Mesodermal cell (in vitro differentiated cells): ENCODE measurements at regions not wholly inside any gene's neighbourhood (a gene's known extent, or its start where the extent isn't known, plus 50 kb on each side); places are given as distances from the start of the nearest gene placed in this dataset.

ENCODE experiments used
- H3K27ac ChIP-seq: 2 replicates; pipeline ENCODE4 v1.7.0; 2013; ENCODE audit warnings: mild to moderate bottlenecking, low read depth, low read length, moderate library complexity; ENCODE audit not compliant: severe bottlenecking
- H3K36me3 ChIP-seq: 2 replicates; pipeline ENCODE4 v1.7.1; 2013; ENCODE audit warnings: mild to moderate bottlenecking, low read length, moderate library complexity; ENCODE audit not compliant: control insufficient read depth, insufficient read depth
- H3K4me1 ChIP-seq: one replicate; pipeline ENCODE4 v1.7.1; 2013; ENCODE audit warnings: mild to moderate bottlenecking, low read length; ENCODE audit not compliant: insufficient read depth, control insufficient read depth, poor library complexity, severe bottlenecking
- H3K4me3 ChIP-seq: 2 replicates; pipeline ENCODE4 v1.7.0; 2013; ENCODE audit warnings: low read length, control low read depth, mild to moderate bottlenecking; ENCODE audit not compliant: insufficient read depth, poor library complexity, severe bottlenecking; ENCODE audit errors: extremely low read depth
- H3K9me3 ChIP-seq: 2 replicates; pipeline ENCODE4 v1.7.1; 2013; ENCODE audit warnings: mild to moderate bottlenecking, low read length, moderate library complexity; ENCODE audit not compliant: control insufficient read depth
- WGBS, 2 experiments: methylation state at CpG; one replicate each; pipeline ENCODE4 v1.1.5; 2013; ENCODE audit warnings: missing lambda C conversion rate in 2 of 2; ENCODE audit not compliant: insufficient coverage in 2 of 2; 5-methylcytosine and 5-hydroxymethylcytosine counted together

DNA sequence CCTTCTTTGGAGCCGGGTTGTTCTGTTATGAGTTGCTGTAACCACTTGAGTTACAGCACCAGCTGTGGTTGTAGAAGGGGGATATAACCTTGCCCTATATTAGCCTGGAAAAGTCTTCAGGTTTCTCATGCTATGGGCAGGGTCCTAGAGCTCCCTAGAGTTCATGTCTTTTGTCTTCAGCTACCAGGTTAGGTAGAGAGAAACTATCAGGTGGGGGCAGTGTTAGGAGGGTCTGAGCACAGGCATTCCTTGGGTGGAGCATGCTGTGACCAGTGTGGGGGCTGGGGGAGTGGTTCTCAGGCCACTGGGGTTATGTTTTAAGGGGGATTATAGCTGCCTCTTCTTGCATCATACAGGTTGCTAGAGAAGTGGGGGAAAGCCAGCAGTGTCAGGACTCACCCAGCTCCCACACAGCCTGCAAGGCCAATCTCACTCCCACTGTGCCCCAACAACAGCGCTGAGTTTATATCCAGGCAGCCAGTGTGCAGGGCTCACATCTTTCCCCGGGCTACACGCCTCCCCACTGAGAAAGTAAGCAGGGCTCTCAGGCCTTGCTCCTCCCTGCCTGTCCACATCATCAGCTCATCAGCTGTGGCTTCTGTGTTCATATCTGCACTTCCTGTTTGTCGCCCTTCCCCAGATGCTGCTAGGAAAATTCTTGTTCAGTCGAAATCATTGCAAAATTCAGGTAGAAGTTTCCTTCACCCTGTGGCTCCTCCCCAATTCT is 133.8 kb upstream of the NRXN1 start:
- Histone ChIP-seq H3K9me3 (no peaks in the 10 kb centered on the region), H3K27ac (no peak overlapping the region), H3K4me1 (no peaks in the 10 kb centered on the region), H3K36me3 (no peaks in the 10 kb centered on the region), H3K4me3 (no peak overlapping the region)
- 88 to 91% methylated on average over 5 of the region's 6 CpGs for WGBS, 2 experiments

DNA sequence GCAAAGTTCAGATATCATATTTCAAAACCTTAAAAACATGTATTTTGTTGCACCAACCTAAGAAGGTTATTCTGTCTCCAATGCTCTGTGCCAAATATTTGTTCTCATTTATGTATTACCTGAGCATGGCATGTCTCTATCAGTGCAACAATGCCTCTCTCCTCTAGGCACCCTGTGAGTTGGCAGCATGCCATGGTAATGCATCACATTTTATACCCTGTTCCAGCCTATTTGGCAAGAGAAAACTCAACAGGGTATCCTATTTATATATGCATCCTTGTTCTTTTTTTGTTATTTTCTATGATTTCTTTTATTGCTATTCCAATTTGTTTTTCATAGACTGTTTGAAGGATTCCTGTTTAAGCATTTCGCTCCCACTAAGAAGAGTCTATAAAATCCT is 126.3 kb upstream of the NRXN1 start:
- no peaks in the 10 kb centered on the region for H3K9me3 ChIP-seq

GRCh38 chr2:51153236-51153635 is 121.3 kb upstream of the NRXN1 start:
- H3K27ac ChIP-seq = no peak overlapping the region
- no peaks in the 10 kb centered on the region for H3K36me3 ChIP-seq
- H3K9me3 ChIP-seq = peaks cover 4% of the 10 kb centered on the region
- no peaks in the 10 kb centered on the region for H3K4me1 ChIP-seq
- no peak overlapping the region for H3K4me3 ChIP-seq

More for the DNA sequence above, 126.3 kb upstream of the NRXN1 start:
- no peaks in the 10 kb centered on the region for H3K36me3 ChIP-seq
- H3K4me3 ChIP-seq = no peak overlapping the region
- no peaks in the 10 kb centered on the region for H3K4me1 ChIP-seq
- no peak overlapping the region for H3K27ac ChIP-seq
- no CpG with 5 or more reads among the region's 1 CpG for WGBS, 2 experiments

GRCh38 chr2:51151490-51152140 is 119.7 kb upstream of the NRXN1 start:
- no peak overlapping the region for H3K4me3 ChIP-seq
- no peak overlapping the region for H3K27ac ChIP-seq

GRCh38 chr2:51149725-51150124 is 117.8 kb upstream of the NRXN1 start:
- Histone ChIP-seq H3K9me3 (peaks cover 4% of the 10 kb centered on the region), H3K4me1 (no peaks in the 10 kb centered on the region), H3K4me3 (no peak overlapping the region), H3K36me3 (no peaks in the 10 kb centered on the region), H3K27ac (no peak overlapping the region)
- WGBS, 2 experiments = no CpG with 5 or more reads among the region's 2 CpGs

More at GRCh38 chr2:51151490-51152140, 119.7 kb upstream of the NRXN1 start:
- H3K9me3 ChIP-seq = peaks cover 4% of the 10 kb centered on the region
- WGBS, 2 experiments = 91 to 94% methylated on average over 13 to 23 of the region's 30 CpGs
- no peaks in the 10 kb centered on the region for H3K4me1 ChIP-seq
- no peaks in the 10 kb centered on the region for H3K36me3 ChIP-seq

DNA sequence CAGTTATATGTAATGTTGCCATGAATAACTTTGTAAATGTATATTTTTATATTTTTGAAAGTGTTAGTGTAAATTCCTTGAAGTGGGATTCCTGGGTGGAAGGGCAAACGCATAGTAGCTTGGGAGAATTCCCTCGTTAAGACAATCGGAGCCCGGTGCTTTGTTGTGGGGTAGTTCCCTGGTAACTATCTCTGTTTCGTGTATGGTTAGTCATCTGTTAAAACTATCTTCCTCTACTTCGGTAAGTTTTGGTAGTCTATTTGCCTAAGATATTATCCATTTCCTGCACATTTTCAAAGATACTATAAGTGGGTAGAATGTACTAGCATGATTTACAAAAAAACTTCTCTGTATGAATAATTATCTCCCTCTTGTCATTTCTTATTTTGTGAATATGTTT is 113.8 kb upstream of the NRXN1 start:
- H3K9me3 ChIP-seq = no peaks in the 10 kb centered on the region
- H3K4me3 ChIP-seq = no peak overlapping the region
- H3K4me1 ChIP-seq = no peaks in the 10 kb centered on the region
- no peaks in the 10 kb centered on the region for H3K36me3 ChIP-seq
- no peak overlapping the region for H3K27ac ChIP-seq
- 86% methylated on average over 1 of the region's 6 CpGs; no CpG with 5 or more reads in 1 of the 2 experiments for WGBS, 2 experiments

DNA sequence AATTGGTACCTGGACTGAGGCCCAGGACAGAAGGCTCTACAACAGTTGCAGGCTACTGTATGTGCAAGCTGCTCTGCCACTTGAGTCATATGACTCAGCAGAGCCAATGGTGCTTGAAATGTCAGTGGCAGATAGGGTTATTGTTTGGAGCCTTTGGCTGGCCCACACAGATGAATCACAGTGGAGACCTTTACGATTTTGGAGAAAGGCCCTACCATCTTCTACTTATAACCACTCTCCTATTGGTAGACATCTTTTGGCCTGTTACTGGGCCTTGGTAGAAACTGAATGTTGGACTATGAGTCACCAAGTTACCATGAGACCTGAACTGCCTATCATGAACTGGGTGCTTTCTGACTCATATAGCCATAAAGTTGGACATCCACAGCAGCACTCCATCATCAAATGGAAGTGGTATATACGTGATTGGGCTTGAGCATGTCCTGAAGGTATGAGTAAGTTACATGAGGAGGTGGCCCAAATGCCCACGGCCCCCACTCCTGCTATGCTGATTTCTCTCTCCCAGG is 88.9 kb upstream of the NRXN1 start:
- Histone ChIP-seq H3K4me1 (no peaks in the 10 kb centered on the region), H3K36me3 (no peaks in the 10 kb centered on the region), H3K4me3 (no peak overlapping the region), H3K27ac (no peak overlapping the region), H3K9me3 (no peaks in the 10 kb centered on the region)
- WGBS, 2 experiments = 100% methylated on average over 1 of the region's 3 CpGs; no CpG with 5 or more reads in 1 of the 2 experiments

DNA sequence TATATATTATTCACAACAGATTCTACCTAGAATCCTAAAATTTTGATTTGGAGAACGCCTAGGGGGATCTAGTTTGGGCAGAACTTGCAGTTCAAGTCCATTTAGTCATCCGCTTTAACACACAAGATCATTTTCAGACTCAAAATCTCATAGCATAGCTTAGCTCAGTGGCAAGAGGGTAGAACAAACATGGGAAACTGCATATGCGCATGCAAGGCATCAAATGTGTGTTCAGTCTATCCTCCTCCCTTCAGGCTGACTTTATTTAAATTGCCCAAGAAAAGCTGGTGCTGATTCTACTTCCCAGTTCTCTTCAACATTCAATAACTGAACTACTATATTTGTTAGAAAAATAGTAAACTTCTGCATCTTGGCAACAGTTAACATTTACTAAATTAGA is 79.6 kb upstream of the NRXN1 start:
- H3K9me3 ChIP-seq = no peaks in the 10 kb centered on the region
- WGBS, 2 experiments = 89% methylated on average over 1 of the region's 3 CpGs; no CpG with 5 or more reads in 1 of the 2 experiments
- H3K4me1 ChIP-seq = no peaks in the 10 kb centered on the region
- H3K4me3 ChIP-seq = no peak overlapping the region
- H3K27ac ChIP-seq = no peak overlapping the region
- no peaks in the 10 kb centered on the region for H3K36me3 ChIP-seq

DNA sequence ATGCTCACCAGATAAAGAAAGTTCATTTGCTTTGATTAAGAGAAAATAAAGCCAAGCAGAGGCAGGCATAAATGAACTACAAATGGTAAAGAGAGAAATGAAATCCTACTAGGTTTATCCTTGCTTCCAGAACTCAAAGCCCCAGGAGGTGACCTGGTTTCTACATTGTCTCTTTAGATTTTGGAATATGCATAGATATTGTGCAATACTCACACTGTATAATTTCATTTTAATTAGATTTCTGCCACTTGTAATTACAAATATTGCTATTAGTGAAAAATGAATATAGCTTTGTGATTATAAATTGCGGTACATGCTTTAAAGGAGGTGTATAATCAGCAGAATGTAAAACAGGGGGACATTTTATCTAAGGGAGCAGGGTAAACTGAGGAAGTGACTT is 76.9 kb upstream of the NRXN1 start:
- Histone ChIP-seq H3K4me3 (no peak overlapping the region), H3K36me3 (no peaks in the 10 kb centered on the region), H3K27ac (no peak overlapping the region), H3K4me1 (no peaks in the 10 kb centered on the region), H3K9me3 (no peaks in the 10 kb centered on the region)
- WGBS, 2 experiments = 100% methylated on average over 1 of the region's 1 CpG

GRCh38 chr2:51107841-51108240 is 75.9 kb upstream of the NRXN1 start:
- 65 to 86% methylated on average over 1 to 2 of the region's 2 CpGs for WGBS, 2 experiments
- H3K4me1 ChIP-seq = no peaks in the 10 kb centered on the region
- H3K36me3 ChIP-seq = no peaks in the 10 kb centered on the region
- H3K27ac ChIP-seq = no peak overlapping the region
- no peak overlapping the region for H3K4me3 ChIP-seq
- H3K9me3 ChIP-seq = no peaks in the 10 kb centered on the region

GRCh38 chr2:51105811-51106210 is 73.9 kb upstream of the NRXN1 start:
- Histone ChIP-seq H3K4me1 (no peaks in the 10 kb centered on the region), H3K4me3 (no peak overlapping the region), H3K36me3 (no peaks in the 10 kb centered on the region), H3K27ac (no peak overlapping the region), H3K9me3 (no peaks in the 10 kb centered on the region)
- 90 to 100% methylated on average over 1 to 2 of the region's 2 CpGs for WGBS, 2 experiments
